GM19023 (cell line): ENCODE measurements at regions not wholly inside any gene's neighbourhood (a gene's known extent, or its start where the extent isn't known, plus 50 kb on each side); places are given as distances from the start of the nearest gene placed in this dataset.
"Not testable (repeated sequence)": the region's sequence is repeated elsewhere in the genome, so short reads cannot be mapped to it uniquely, and the experiment has no call there.

Experiments used
- ATAC-seq: cut with Tn5 transposase; IDR thresholded peaks from one replicate; pipeline ENCODE4 v1.9.1; 2021; ENCODE audit warnings: mild to moderate bottlenecking, moderate library complexity; ENCODE audit not compliant: unreplicated experiment

- ATAC-seq, result no peak
These were observed 506.1 kb upstream of the SALL3 start for GRCh38 chr18:78473563-78473962.

- no peak for ATAC-seq
These were observed 501.8 kb upstream of the SALL3 start for GRCh38 chr18:78477840-78478239.

- ATAC-seq, result no peak
These were observed 500.2 kb upstream of the SALL3 start for GRCh38 chr18:78479443-78479842.

GRCh38 chr18:78480262-78481054 lies 499.2 kb upstream of the SALL3 start:
- ATAC-seq, result no peak

- no peak for ATAC-seq
These were observed 497.2 kb upstream of the SALL3 start for GRCh38 chr18:78482378-78482777.

GRCh38 chr18:78487649-78488048 lies 492.0 kb upstream of the SALL3 start:
- no peak for ATAC-seq

- no peak for ATAC-seq
These were observed 487.4 kb upstream of the SALL3 start for GRCh38 chr18:78492064-78492812.

- no peak for ATAC-seq
These were observed 486.7 kb upstream of the SALL3 start for GRCh38 chr18:78492813-78493371.

- ATAC-seq, result not testable (repeated sequence)
These were observed 486.1 kb upstream of the SALL3 start for GRCh38 chr18:78493490-78493889.

GRCh38 chr18:78494204-78495085 lies 485.2 kb upstream of the SALL3 start:
- no peak for ATAC-seq

- no peak for ATAC-seq
These were observed 484.1 kb upstream of the SALL3 start for GRCh38 chr18:78495550-78495949.

- ATAC-seq, result no peak
These were observed 483.5 kb upstream of the SALL3 start for GRCh38 chr18:78496079-78496478.

GRCh38 chr18:78497641-78498040 lies 482.0 kb upstream of the SALL3 start:
- no peak for ATAC-seq

- no peak for ATAC-seq
These were observed 480.0 kb upstream of the SALL3 start for GRCh38 chr18:78499586-78499985.

GRCh38 chr18:78501251-78501650 lies 478.4 kb upstream of the SALL3 start:
- ATAC-seq, result no peak

- no peak for ATAC-seq
These were observed 476.5 kb upstream of the SALL3 start for GRCh38 chr18:78503129-78503528.

- no peak for ATAC-seq
These were observed 473.7 kb upstream of the SALL3 start for GRCh38 chr18:78505851-78506461.

GRCh38 chr18:78507217-78507616 lies 472.4 kb upstream of the SALL3 start:
- no peak for ATAC-seq

GRCh38 chr18:78508228-78508824 lies 471.3 kb upstream of the SALL3 start:
- not testable (repeated sequence) for ATAC-seq

- ATAC-seq, result no peak
These were observed 469.5 kb upstream of the SALL3 start for GRCh38 chr18:78510091-78510490.
